Inflammatory macrophage treated with lipopolysaccharide for 4 hours (primary cell): ENCODE measurements at regions not wholly inside any gene's neighbourhood (a gene's known extent, or its start where the extent isn't known, plus 50 kb on each side); places are given as distances from the start of the nearest gene placed in this dataset.
"Not testable (repeated sequence)": the region's sequence is repeated elsewhere in the genome, so short reads cannot be mapped to it uniquely, and the experiment has no call there.

Experiments used
- DNase-seq: peaks from one replicate; pipeline ENCODE4 v3.0.0-alpha.2; 2020

- no peak for DNase-seq
Measured at GRCh38 chr13:105762096-105762495, 773.4 kb downstream of the EFNB2 start.

- no peak for DNase-seq
Measured at GRCh38 chr13:105758918-105759860, 776.3 kb downstream of the EFNB2 start.

- DNase-seq = no peak
Measured at GRCh38 chr13:105740739-105741138, 794.7 kb downstream of the EFNB2 start.

- no peak for DNase-seq
Measured at GRCh38 chr13:105737688-105738087, 797.8 kb downstream of the EFNB2 start.

GRCh38 chr13:105735281-105735680 lies 800.2 kb downstream of the EFNB2 start:
- DNase-seq = no peak

GRCh38 chr13:105732806-105733529 lies 802.5 kb downstream of the EFNB2 start:
- no peak for DNase-seq

GRCh38 chr13:105725887-105726286 lies 809.6 kb downstream of the EFNB2 start:
- no peak for DNase-seq

GRCh38 chr13:105721016-105721415 lies 814.4 kb downstream of the EFNB2 start:
- no peak for DNase-seq

GRCh38 chr13:105719859-105720258 lies 815.6 kb downstream of the EFNB2 start:
- no peak for DNase-seq

GRCh38 chr13:105709181-105709580 lies 826.3 kb downstream of the EFNB2 start:
- no peak for DNase-seq

- no peak for DNase-seq
Measured at GRCh38 chr13:105703843-105704242, 831.6 kb downstream of the EFNB2 start.

- DNase-seq = no peak
Measured at GRCh38 chr13:105702441-105702840, 833.0 kb downstream of the EFNB2 start.

- DNase-seq = no peak
Measured at GRCh38 chr13:105692769-105693168, 842.7 kb downstream of the EFNB2 start.

GRCh38 chr13:105684216-105684615 lies 851.2 kb downstream of the EFNB2 start:
- DNase-seq = no peak

- no peak for DNase-seq
Measured at GRCh38 chr13:105679838-105680237, 855.6 kb downstream of the EFNB2 start.

- no peak for DNase-seq
Measured at GRCh38 chr13:105678072-105678471, 857.4 kb downstream of the EFNB2 start.

GRCh38 chr13:105672881-105673280 lies 862.6 kb downstream of the EFNB2 start:
- no peak for DNase-seq

- not testable (repeated sequence) for DNase-seq
Measured at GRCh38 chr13:105671131-105671530, 864.3 kb downstream of the EFNB2 start.

GRCh38 chr13:105670179-105670990 lies 865.1 kb downstream of the EFNB2 start:
- DNase-seq = no peak

- no peak for DNase-seq
Measured at GRCh38 chr13:105665284-105665683, 870.2 kb downstream of the EFNB2 start.

GRCh38 chr13:105663182-105663581 lies 872.3 kb downstream of the EFNB2 start:
- no peak for DNase-seq

GRCh38 chr13:105660561-105660960 lies 874.9 kb downstream of the EFNB2 start:
- no peak for DNase-seq

- DNase-seq = no peak
Measured at GRCh38 chr13:105658431-105658830, 877.0 kb downstream of the EFNB2 start.
